ENCODE measurements at regions not wholly inside any gene's neighbourhood (a gene's known extent, or its start where the extent isn't known, plus 50 kb on each side); places are given as distances from the start of the nearest gene placed in this dataset.
"Not testable (repeated sequence)": the region's sequence is repeated elsewhere in the genome, so short reads cannot be mapped to it uniquely, and the experiment has no call there.

GRCh38 chr16:72590151-72590937, 418.4 kb upstream of the PMFBP1 start:
- DNase-seq: no peak

- DNase-seq: no peak
Measured at GRCh38 chr16:72588551-72588950, 416.6 kb upstream of the PMFBP1 start.

GRCh38 chr16:72578061-72578460, 406.1 kb upstream of the PMFBP1 start:
- not testable (repeated sequence) for DNase-seq

- DNase-seq: no peak
Measured at GRCh38 chr16:72576189-72576588, 404.2 kb upstream of the PMFBP1 start.

- DNase-seq: no peak
Measured at GRCh38 chr16:72569677-72570076, 397.7 kb upstream of the PMFBP1 start.

- DNase-seq: no peak
Measured at GRCh38 chr16:72568502-72568901, 396.5 kb upstream of the PMFBP1 start.

GRCh38 chr16:72566174-72566573, 394.2 kb upstream of the PMFBP1 start:
- DNase-seq: no peak

- no peak for DNase-seq
Measured at GRCh38 chr16:72565106-72565505, 393.2 kb upstream of the PMFBP1 start.

- no peak for DNase-seq
Measured at GRCh38 chr16:72560617-72561016, 388.7 kb upstream of the PMFBP1 start.

GRCh38 chr16:72558501-72558900, 386.5 kb upstream of the PMFBP1 start:
- no peak for DNase-seq

- no peak for DNase-seq
Measured at GRCh38 chr16:72554935-72555334, 383.0 kb upstream of the PMFBP1 start.

GRCh38 chr16:72552654-72553053, 380.7 kb upstream of the PMFBP1 start:
- DNase-seq: no peak

- no peak for DNase-seq
Measured at GRCh38 chr16:72551649-72552048, 379.7 kb upstream of the PMFBP1 start.

GRCh38 chr16:72549878-72550277, 377.9 kb upstream of the PMFBP1 start:
- no peak for DNase-seq

GRCh38 chr16:72542102-72542501, 370.1 kb upstream of the PMFBP1 start:
- DNase-seq: no peak

- no peak for DNase-seq
Measured at GRCh38 chr16:72537664-72538063, 365.7 kb upstream of the PMFBP1 start.

GRCh38 chr16:72536723-72537435, 364.9 kb upstream of the PMFBP1 start:
- no peak for DNase-seq

GRCh38 chr16:72532906-72533410, 361.0 kb upstream of the PMFBP1 start:
- DNase-seq: no peak

- DNase-seq: no peak
Measured at GRCh38 chr16:72530434-72530833, 358.5 kb upstream of the PMFBP1 start.

GRCh38 chr16:72523087-72523486, 351.1 kb upstream of the PMFBP1 start:
- DNase-seq: no peak

GRCh38 chr16:72517154-72517553, 345.2 kb upstream of the PMFBP1 start:
- DNase-seq: no peak

- no peak for DNase-seq
Measured at GRCh38 chr16:72511171-72511570, 339.2 kb upstream of the PMFBP1 start.

GRCh38 chr16:72508191-72508590, 336.2 kb upstream of the PMFBP1 start:
- no peak for DNase-seq

- DNase-seq: no peak
Measured at GRCh38 chr16:72502594-72503005, 330.6 kb upstream of the PMFBP1 start.
